GM12891 (cell line): ENCODE measurements at regions not wholly inside any gene's neighbourhood (a gene's known extent, or its start where the extent isn't known, plus 50 kb on each side); places are given as distances from the start of the nearest gene placed in this dataset.

ENCODE experiments used
- POLR2A ChIP-seq: IDR thresholded peaks from 2 replicates; pipeline ENCODE4 v1.6.1; 2011; ENCODE audit warnings: low read depth, low read length, control low read depth
- POLR2AphosphoS5 ChIP-seq: IDR thresholded peaks from 2 replicates; pipeline ENCODE4 v1.6.1; 2011; ENCODE audit warnings: low read depth, low read length, control low read depth
- POU2F2 ChIP-seq: IDR thresholded peaks from 2 replicates; pipeline ENCODE4 v1.6.1; 2011; ENCODE audit warnings: low read depth, mild to moderate bottlenecking, control low read depth, low read length, moderate library complexity
- SPI1 ChIP-seq: IDR thresholded peaks from 2 replicates; pipeline ENCODE4 v1.6.1; 2011; ENCODE audit warnings: low read depth, low read length, control low read depth
- TAF1 ChIP-seq: IDR thresholded peaks from 2 replicates; pipeline ENCODE4 v1.6.1; 2011; ENCODE audit warnings: low read depth, low read length, control low read depth

- no peak for TF ChIP-seq POLR2AphosphoS5
- no peak for TF ChIP-seq POLR2A
- no peak for TF ChIP-seq SPI1
- no peak for TF ChIP-seq POU2F2
- TF ChIP-seq TAF1, result no peak
Measured at GRCh38 chr2:3112131-3112530, 265.5 kb downstream of the EIPR1 start.
